Erythroblast (primary cell): ENCODE measurements at regions not wholly inside any gene's neighbourhood (a gene's known extent, or its start where the extent isn't known, plus 50 kb on each side); places are given as distances from the start of the nearest gene placed in this dataset.

Experiments
- GATA1 ChIP-seq: IDR thresholded peaks from 2 replicates; pipeline ENCODE4 v1.6.1; 2011; ENCODE audit warnings: low read depth, mild to moderate bottlenecking, control low read depth, low read length, moderate library complexity
- POLR2A ChIP-seq: IDR thresholded peaks from 2 replicates; pipeline ENCODE4 v1.6.1; 2011; ENCODE audit warnings: mild to moderate bottlenecking, low read length

DNA sequence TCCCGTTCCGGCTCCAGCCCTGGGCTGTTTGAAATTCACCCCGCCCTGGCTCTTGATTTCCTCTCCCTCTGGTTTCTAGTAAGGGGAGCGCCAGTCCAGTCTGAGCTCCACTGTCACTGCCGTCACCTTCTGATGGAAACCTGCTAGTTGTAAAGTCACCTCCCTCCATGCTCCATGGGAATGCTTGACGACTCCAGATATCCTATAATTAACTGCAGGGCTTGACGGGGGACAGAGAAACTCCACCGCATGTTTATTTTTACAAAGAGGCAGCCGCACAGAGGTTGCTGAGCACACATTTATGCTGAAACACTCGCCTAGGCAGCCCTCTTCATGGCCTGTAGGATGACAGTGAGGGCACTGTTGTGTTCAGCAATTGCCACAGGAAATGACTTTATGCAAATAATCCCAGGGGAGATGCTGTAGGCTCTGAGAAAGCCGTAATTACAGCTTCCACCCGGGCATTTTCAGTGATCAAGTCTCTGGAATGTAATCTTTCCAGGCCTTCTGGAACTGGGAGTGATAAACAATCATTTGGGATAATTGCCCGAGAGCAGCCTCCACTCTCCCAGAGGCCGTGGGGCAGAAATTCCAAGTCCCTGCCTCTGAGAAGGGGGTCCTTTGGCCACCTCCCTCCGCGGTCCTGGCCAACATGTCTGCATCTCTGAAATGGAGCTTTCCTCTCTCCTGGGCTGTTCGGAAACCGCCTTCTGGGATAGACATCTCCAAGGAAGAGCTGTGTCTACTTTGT is 300.5 kb downstream of the KLF6 start:
- TF ChIP-seq POLR2A: no peak
- TF ChIP-seq GATA1: no peak
